ENCODE measurements at regions not wholly inside any gene's neighbourhood (a gene's known extent, or its start where the extent isn't known, plus 50 kb on each side); places are given as distances from the start of the nearest gene placed in this dataset.
"Not testable (repeated sequence)": the region's sequence is repeated elsewhere in the genome, so short reads cannot be mapped to it uniquely, and the experiment has no call there.

GRCh38 chr3:88000853-88001252 is 58.0 kb downstream of the CGGBP1 start:
- DNase-seq = no peak

- no peak for DNase-seq
These were observed 60.8 kb downstream of the CGGBP1 start for GRCh38 chr3:87997966-87998365.

- DNase-seq = no peak
These were observed 61.5 kb downstream of the CGGBP1 start for GRCh38 chr3:87997298-87997697.

GRCh38 chr3:87996882-87997281 is 61.9 kb downstream of the CGGBP1 start:
- no peak for DNase-seq

- DNase-seq = no peak
These were observed 65.2 kb downstream of the CGGBP1 start for GRCh38 chr3:87993566-87993965.

GRCh38 chr3:87987952-87988351 is 70.9 kb downstream of the CGGBP1 start:
- DNase-seq = no peak

- DNase-seq = no peak
These were observed 76.4 kb downstream of the CGGBP1 start for GRCh38 chr3:87982421-87982820.

- DNase-seq = no peak
These were observed 79.3 kb downstream of the CGGBP1 start for GRCh38 chr3:87979527-87979926.

- no peak for DNase-seq
These were observed 81.0 kb downstream of the CGGBP1 start for GRCh38 chr3:87977765-87978164.

GRCh38 chr3:87975716-87976115 is 83.1 kb downstream of the CGGBP1 start:
- no peak for DNase-seq

- DNase-seq = no peak
These were observed 84.9 kb downstream of the CGGBP1 start for GRCh38 chr3:87973906-87974305.

- no peak for DNase-seq
These were observed 89.2 kb downstream of the CGGBP1 start for GRCh38 chr3:87969620-87970019.

- no peak for DNase-seq
These were observed 90.1 kb downstream of the CGGBP1 start for GRCh38 chr3:87968668-87969067.

GRCh38 chr3:87958289-87958688 is 100.5 kb downstream of the CGGBP1 start:
- DNase-seq = no peak

GRCh38 chr3:87957575-87957974 is 101.2 kb downstream of the CGGBP1 start:
- DNase-seq = no peak

GRCh38 chr3:87949879-87950208 is 109.0 kb downstream of the CGGBP1 start:
- no peak for DNase-seq

- no peak for DNase-seq
These were observed 109.5 kb downstream of the CGGBP1 start for GRCh38 chr3:87949189-87949878.

- DNase-seq = not testable (repeated sequence)
These were observed 112.8 kb downstream of the CGGBP1 start for GRCh38 chr3:87946007-87946406.

GRCh38 chr3:87942256-87942655 is 116.5 kb downstream of the CGGBP1 start:
- DNase-seq = not testable (repeated sequence)

GRCh38 chr3:87924485-87924884 is 134.3 kb downstream of the CGGBP1 start:
- DNase-seq = no peak

- no peak for DNase-seq
These were observed 138.3 kb downstream of the CGGBP1 start for GRCh38 chr3:87920549-87920948.

- DNase-seq = no peak
These were observed 157.7 kb downstream of the CGGBP1 start for GRCh38 chr3:87901141-87901540.

- DNase-seq = no peak
These were observed 158.7 kb downstream of the CGGBP1 start for GRCh38 chr3:87900061-87900460.

GRCh38 chr3:87898971-87899370 is 159.8 kb downstream of the CGGBP1 start:
- DNase-seq = no peak

GRCh38 chr3:87895983-87896382 is 162.8 kb downstream of the CGGBP1 start:
- no peak for DNase-seq

- no peak for DNase-seq
These were observed 185.7 kb downstream of the CGGBP1 start for GRCh38 chr3:87873136-87873535.
